CD4-positive, alpha-beta T cell treated with Interleukin-12 subunit alpha and Interleukin-12 subunit beta, for 1 hour (primary cell): ENCODE measurements at regions not wholly inside any gene's neighbourhood (a gene's known extent, or its start where the extent isn't known, plus 50 kb on each side); places are given as distances from the start of the nearest gene placed in this dataset.
"Not testable (repeated sequence)": the region's sequence is repeated elsewhere in the genome, so short reads cannot be mapped to it uniquely, and the experiment has no call there.

Experiments
- DNase-seq: peaks from one replicate; pipeline ENCODE4 v3.0.0-alpha.2; 2020

DNA sequence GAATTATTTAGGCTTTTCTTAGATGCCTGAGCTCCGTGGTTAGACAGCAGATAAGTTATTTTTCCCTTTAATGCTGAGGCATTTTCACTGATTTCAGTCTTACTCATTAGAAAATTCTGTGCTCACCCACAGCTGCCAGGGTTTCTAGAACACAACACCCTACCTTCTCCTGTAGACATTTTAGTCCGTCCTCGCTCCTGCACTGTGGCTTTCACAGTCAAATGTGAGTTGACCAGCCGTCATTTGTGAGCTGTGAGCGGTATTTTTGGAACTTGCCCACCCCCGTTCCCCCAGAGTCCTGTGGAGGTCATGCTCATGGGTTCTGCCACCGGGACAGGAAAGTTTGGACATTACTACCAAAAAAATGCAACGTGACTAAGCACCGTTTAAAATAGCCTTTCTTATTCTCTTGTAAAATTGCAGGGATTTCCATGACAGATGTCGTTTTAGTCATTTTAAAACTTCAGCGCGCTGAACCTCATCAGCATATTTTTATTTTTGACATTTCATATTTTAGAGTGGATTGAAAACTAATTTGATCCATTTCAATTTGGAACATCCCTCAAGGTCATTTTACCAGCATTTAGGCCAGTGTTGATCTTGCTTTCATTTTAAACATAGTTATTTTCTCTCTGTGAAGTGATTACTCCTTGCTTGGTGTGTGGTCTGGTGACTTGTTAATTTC, 249.6 kb upstream of the PLGLB2 start:
- DNase-seq: peak; percentile 43

DNA sequence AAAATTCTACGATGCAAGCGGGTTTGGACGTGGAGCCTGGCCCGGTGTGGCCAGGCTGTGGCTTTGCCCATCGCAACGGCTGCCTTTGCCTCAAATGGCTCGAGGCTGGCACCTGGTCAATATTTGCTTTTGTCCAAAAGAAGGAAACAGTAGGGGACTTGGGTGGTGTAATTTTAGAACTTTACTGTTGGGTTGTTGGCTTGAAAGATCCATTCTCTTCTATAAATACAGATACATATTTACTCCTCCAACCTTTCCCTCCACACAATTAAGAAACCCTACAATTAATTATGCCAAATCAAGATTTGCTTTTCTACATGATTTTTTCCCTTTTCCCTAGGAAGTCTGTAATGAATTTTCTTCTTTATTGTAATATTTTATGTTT, 249.0 kb upstream of the PLGLB2 start:
- DNase-seq: not testable (repeated sequence)

DNA sequence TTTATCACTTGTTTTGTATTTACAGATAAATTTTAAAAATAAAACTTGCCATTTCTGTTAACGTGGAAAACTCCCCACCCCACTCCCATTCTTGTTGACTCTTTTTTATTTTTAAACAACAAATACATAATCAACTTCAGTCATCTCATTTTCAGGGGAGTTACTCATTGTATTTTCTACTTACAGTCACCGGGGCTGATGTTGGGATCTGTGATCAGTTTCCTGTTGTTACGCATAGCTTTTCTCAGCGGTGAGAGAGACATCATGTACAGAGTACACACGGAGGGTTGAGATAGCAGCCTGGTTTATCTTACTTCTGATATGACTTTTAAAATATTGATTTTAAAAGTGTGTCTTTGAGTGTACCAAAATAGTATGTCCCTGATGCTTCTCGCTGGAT, 248.0 kb upstream of the PLGLB2 start:
- DNase-seq: peak; percentile 67

DNA sequence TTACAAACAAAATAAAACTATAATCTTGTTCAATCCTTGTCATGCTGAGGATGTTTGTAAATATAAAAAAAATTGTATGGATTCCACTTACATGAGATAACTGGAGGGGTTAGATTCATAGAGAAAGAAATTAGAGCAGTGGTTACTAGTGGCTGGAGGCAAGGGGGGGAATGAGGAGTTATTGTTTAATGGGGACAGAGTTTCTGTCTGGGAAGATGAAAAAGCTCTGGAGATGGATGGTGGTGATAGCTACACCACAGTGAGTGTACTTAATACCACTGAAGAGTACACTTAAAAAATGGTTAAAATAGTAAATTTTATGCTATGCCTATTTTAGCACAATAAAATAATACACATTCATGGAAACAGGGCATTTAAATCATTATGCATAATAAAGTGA, 247.5 kb upstream of the PLGLB2 start:
- peak; percentile 48 for DNase-seq

DNA sequence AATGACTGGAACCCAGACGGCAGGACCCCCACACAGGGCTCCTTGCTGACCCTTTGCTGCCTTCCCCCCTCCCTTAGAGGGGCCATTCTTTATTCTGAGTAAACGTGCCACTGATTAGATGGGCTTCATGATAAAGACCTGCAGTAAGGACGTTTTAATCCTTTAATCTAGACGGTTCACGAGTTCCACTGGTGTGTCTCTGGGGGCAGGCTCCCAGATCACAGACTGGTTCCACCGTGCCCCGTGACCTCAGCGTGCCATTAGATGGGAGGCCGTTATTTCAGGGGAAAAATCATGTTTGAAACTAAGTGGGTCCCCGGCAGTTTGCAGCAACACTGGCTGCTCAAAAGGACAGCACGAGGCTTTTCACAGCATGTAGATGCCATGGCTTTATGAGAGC, 246.9 kb upstream of the PLGLB2 start:
- peak; percentile 43 for DNase-seq

DNA sequence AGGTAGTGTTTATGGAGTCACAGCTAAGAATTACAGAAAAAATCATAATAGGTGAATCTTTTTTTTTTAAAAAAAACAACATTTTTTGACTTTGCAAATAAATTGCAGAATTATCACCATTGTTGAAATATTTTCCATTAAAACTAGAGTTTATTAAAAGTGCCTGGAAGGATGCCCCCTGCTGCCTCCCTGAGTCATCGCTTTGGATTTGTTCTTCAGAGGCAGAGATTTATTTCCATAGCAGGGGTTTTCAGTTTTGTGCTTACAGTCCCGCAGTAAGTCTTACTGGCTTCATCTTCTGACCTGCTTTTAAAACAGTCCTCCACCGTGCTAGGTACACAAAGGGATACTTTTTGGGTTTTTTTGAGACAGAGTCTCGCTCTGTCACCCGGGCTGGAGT, 244.9 kb upstream of the PLGLB2 start:
- not testable (repeated sequence) for DNase-seq

DNA sequence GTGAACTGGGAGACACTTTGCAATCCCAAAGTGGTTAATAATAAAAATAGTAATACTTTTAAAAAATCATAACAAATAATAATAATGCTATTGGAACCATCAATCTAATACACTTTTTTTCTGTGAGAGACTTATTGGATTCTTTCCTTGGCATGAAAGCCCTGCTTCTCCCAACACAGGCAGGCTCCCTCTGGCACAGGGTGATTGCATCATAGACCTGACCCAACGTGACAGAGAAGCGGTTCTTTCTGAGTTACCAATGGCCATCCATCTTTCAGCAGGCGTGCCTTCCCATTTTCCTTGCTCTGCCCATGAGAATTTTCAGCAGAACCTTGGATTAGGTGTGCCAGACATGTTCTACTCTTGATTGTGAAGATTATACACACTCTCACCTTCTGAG, 242.6 kb upstream of the PLGLB2 start:
- DNase-seq: not testable (repeated sequence)

DNA sequence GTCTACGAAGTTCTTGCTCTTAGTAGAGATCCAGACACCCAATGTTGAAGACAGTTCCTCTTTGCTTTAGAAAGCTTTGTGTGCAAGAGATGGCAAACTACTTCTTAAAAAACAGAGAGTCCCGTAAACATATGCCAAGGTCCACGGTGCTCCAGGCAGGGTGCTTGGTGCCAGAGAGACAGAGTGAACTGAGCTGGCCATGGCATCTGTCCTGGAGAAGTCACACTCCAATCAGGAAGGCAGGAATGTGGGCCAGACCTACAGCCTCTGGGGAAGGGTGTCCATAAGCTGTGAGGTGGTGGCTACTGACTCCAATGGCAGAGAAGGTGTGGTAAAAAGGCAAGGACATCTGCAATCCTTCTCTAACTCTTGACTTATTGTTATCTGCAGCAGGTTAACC, 242.0 kb upstream of the PLGLB2 start:
- DNase-seq: not testable (repeated sequence)

DNA sequence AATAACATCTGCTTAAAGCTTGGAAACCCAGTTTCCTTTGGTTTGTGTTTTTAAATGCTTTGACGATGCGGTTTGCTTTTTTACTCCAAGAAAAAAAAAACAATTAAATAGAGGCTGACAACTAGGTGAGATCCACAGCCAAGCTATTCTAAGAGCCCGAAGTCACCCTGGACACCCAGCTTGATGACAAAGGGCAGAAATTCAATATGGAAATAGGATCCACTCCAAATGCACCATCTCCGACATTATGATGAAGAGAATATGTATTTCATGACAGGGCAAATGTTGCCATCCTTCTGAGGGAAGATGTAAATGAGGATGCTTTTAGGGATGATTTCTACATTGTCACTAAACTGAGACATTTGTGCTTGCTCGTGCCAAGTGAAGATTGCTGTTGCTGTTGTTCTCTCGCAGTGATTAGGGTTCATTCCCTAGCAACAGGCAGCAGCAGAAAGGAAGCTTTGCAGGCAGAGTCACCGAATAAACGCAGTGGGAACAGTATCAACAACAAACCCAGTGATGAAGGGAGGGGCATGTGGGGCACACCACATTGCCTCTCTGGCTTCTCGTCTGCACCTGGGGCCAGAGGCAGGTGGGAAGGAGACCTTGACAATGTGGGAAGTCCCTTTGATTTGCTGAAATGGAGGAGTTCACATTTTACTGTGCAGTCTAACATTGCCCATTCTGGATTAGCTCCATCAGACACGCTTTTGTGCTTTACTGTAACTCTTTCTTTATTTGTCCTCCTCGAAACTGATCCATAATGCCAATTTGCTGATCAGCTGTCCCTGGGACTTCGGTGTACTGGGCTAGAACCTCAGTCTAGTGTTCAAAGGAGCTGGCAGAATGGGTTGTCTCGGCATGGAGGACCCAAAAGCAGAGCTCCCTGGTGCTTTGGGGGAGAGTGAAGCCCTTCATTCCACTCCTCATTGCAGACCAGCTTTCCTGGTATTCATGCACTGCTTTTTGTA, 240.2 kb upstream of the PLGLB2 start:
- peak; percentile 81 for DNase-seq

DNA sequence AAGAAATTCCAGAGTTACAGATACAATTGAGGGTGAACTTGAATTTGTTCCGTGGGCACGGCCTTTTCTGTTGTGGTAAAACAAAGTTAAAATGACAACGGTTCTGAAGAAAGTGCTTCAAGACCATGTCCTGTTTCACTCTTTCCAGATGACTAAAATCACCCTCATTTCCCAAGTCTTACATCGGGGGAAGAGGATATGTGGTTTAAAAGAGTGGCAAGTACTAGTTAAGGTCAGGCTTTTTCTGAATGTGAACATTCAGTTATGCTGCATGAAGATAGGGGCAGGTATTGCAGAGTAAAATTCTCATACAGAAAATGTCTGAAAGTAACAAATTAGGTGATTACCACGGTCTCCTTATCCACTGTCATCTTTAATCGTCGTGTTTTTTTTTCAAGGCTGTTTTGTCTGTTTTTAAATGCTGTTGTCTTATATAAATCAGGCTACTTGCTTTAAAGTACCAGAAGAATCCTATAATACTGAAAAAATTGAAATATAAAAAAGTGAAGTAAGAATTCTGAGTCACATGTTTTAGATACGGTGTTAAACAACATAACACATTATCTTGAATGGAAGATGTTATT, 236.6 kb upstream of the PLGLB2 start:
- DNase-seq: peak; percentile 43

DNA sequence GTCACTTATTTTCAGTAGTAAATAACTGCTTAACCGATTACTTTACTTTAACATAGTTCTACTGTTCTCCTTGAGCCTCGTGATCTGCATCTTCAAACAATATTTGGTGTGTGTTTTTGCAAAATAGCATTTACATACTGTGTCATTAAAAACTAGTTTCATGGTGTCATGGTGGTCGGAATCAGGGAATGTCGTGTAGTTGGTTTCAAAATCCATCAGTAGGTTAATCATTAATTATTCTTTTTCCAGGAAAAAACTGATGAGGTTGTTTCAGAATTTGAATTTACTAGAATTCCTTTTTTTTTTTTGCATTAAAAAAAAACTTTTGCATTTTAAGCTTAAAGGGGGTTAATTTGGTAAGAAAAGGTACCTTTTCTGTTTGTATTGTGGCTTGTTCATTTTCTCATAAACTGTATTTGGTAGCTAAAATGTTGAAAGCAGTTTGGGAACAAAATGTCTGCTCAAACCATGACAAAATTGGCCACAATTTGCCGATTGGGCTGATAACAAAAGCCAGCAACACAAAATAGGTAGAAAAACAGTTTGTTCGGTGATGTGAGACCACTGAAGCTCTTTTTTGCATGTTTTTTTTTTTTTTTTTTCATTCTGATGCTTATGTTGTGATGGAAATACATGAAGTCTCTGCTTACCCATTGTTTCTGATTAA, 234.9 kb upstream of the PLGLB2 start:
- not testable (repeated sequence) for DNase-seq

DNA sequence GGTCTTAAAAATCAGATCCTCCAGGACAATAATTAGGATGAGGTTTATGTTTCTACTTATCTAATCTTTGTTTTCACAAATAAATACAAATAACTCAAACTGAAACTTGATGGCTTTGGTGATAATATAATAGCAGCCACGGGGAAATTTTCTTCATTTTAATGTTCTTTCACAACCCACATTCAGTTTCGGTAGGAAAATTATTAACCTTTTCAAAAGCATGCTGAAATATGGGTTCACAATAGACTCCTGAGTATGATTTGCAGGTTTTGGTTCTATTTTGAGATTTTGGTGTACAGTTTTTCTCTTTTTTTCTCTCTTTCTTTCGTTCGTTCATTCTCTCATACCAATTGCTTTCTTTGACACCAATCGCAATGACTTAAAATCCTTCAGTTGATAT, 233.9 kb upstream of the PLGLB2 start:
- peak; percentile 31 for DNase-seq

DNA sequence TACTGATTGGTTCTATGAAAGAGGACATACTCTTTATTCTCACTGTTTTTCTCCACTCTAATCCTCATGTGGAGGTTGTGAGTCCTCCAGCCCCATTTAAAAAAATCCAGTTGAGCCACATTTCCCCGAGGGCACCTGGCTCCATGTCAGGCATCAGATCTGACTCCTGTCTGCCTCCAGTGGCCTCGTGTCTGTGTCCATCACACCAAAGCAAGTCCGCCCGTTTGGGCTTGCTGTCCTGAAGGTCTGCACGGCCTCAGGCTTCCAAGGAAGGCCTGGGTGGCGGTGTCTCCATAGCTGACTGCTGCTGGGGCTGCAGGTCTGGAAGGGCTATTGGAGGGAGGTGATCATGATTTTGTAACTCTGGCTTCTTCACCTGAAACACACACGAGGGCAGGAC, 233.4 kb upstream of the PLGLB2 start:
- DNase-seq: not testable (repeated sequence)

DNA sequence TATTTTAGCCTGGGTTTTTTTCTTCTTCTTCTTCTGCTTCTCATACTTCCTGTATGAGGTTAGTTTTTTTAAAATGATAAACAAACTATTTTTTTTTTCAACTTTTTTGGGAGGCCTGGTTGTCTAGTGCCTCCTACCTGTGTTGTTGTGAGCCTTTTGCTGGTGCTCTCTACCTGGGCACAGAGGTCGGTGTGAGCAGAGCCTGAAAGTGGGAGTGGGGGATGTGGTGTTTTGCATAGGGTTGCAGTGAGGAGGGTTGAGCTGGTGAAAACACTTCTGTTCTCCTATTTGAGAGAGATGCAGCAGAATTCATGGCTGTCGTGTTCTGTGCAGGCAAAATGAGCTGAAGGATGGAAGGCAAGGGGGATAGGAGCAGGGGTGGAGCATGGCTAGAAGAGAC, 232.7 kb upstream of the PLGLB2 start:
- peak; percentile 53 for DNase-seq

DNA sequence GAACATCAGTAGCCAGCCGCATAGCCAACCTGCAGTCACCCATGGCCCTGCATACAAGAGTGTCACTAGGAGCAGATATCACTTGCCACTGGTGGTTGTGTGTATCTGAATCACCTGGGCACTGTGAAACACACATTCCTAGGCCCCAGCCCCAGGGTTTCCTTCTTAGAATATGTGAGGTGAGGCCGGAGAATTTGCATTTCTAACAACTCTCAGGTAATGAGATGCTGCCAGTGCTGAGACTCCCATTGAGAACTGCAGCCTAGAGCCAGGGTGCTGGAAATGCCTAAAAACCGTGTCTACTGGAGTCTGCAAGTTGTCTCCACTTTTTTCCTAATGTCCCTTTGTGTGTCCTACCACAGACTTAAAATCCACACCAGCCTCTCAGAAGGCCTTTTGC, 232.0 kb upstream of the PLGLB2 start:
- DNase-seq: not testable (repeated sequence)

DNA sequence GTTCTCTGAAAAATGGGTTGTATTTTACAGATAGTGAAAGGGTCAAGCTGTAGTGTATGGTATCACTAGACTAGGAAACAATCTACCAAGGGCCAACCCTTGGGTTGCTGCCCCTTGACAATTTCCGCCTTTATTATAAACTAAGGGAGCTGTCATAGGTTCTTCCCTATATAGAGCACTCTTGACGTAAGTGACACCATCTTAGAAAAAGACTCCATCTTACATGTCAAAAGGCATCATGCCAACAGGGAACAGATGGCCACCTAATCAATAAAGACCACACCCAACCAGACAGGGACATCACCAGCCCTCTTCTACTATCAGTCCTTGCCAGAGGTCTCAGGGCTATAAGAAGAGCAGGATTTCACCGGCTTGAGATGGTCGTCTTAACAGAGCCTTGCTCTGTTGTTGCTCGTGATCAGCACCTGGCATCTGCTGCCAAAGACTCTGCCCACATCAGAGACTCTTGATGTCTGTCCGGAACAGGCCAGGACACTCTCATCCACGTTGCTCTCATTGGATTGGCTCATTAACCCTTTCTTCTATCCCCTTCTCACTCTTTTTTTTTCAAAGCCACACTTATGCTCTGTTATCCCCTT, 231.4 kb upstream of the PLGLB2 start:
- not testable (repeated sequence) for DNase-seq

DNA sequence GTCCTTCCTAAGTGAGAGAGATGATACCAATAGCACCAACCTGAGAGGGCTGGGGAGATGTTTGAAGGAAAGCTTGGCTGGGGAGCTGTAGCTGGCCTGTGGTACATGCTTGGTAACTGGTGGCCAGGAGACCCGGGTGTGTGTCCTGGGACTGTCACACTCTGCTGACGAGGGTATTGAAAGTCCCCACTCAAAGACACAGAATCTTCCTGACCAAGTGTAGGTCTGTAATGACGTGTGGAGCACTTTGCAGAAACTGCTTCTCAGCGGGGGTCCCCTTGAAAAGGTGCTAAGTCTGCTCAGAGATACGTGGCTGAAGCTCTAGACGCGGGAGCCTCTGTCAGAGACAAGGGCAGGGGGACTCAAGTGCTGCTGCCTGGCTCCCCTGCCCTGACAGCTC, 230.4 kb upstream of the PLGLB2 start:
- peak; percentile 46 for DNase-seq

DNA sequence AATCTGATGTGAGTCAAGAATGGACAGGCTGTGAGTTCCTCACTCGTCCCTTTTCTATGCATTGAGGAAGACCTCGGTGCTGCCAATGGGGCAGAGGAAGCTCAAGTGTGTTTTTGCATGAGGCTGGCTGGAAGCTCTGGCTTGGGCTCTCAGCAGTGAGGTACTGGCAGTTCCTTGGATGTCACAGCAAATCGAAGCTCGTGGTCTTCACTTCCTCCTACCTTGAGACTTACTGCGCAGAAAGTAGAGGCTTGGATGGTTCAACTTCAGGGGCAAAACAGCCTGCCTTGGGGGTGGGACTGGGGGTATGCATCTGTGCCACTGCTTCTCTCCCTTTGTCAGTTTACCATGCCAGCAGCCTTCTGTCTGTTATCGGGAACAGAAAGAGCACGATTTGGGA, 229.8 kb upstream of the PLGLB2 start:
- peak; percentile 21 for DNase-seq

DNA sequence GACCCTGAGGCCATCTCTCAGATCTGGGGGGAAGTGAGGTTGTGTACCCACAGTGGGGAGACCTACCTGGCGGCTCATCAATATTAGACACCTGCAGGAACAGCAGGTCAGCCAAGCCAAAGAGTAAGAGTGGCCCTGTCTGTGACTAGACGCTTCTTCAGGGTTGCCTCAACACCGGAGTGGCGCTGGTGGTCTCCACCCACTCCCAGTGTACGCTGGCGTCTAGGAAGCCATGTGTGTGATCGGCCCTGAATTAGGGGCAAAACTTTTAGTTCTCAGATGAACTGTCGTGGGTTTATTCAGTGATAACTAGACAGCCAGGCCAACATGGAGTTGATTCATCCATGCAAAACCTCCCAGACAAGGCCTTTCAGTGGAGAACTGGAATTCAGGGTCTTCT, 229.3 kb upstream of the PLGLB2 start:
- not testable (repeated sequence) for DNase-seq

DNA sequence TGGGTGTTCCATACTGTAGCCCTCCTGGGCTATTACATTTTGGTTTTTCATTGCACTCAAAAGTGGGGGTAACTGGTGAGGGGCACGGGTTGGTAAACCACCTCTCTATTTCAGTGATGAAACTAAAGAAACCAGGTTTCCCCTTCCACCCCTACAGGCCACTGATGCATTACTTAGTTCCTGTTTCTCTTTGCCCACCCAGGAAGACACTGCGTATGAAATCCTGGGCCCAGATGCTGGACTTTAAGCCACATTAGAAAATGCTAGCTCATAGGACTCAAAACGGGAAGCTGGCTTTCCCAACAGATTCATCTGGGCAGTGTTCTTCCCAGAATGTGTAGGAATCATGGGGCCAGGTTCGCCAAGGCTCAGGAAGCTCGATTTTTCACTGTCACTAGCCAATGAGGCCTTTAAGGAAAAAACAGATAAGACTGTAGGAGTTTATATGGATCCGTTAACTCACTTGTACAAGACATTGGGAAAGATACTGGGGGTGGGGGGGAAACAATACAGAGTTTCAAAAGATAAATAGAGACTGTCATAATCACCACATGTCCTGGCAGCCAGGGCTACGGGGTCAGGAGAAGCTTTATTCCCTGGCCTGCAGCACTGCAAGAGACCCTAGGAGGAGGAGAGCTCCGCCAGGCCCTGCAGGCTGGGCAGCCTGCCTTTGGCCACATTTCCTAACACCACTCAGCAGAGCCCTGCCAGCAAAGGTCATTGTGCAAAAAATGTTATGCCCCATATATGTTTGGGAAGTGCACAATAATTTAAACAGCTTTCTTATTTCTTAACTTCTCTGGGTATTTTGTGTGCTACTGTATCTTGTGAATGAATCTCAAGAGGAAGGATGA, 228.5 kb upstream of the PLGLB2 start:
- DNase-seq: not testable (repeated sequence)

DNA sequence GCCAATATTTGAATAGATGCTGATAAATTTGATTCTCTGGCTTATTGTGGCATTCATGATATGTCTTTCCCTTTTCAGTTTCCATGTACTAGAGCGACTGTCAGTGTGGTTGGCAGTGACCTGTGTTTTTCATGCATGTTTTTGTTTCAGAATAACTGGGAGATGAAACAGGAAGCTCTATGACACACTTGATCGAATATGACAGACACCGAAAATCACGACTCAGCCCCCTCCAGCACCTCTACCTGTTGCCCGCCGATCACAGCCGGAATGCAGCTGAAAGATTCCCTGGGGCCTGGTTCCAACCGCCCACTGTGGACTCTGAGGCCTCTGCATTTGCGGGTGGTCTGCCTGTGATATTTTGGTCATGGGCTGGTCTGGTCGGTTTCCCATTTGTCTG, 226.8 kb upstream of the PLGLB2 start:
- peak; percentile 71 for DNase-seq

DNA sequence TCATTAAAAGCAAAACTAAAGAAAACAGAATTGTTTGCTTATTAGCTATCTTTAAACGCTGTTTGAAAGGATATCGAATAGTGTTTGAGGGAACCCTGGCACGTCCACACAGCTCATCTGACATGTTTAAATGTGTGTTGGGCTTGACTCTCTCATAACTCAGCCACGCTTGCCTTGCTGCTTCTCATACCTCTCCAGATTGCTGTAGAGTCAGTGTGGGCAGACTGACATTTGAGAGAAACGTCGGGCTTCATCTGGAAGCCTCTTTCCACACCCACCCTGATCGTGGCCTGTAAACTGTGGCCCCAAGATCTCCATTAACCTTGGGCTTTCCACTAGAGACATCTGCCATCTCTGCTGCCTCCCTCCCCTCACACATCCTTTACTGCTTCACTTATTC, 226.4 kb upstream of the PLGLB2 start:
- peak; percentile 29 for DNase-seq
